Activated T-cell treated with anti-CD3 and anti-CD28 coated beads, Interleukin-2, amount 50 U/mL, for 1 hour (primary cell): ENCODE measurements at regions not wholly inside any gene's neighbourhood (a gene's known extent, or its start where the extent isn't known, plus 50 kb on each side); places are given as distances from the start of the nearest gene placed in this dataset.
"Not testable (repeated sequence)": the region's sequence is repeated elsewhere in the genome, so short reads cannot be mapped to it uniquely, and the experiment has no call there.

Source experiments
- DNase-seq: peaks from one replicate; pipeline ENCODE4 v3.0.0-alpha.2; 2020

DNA sequence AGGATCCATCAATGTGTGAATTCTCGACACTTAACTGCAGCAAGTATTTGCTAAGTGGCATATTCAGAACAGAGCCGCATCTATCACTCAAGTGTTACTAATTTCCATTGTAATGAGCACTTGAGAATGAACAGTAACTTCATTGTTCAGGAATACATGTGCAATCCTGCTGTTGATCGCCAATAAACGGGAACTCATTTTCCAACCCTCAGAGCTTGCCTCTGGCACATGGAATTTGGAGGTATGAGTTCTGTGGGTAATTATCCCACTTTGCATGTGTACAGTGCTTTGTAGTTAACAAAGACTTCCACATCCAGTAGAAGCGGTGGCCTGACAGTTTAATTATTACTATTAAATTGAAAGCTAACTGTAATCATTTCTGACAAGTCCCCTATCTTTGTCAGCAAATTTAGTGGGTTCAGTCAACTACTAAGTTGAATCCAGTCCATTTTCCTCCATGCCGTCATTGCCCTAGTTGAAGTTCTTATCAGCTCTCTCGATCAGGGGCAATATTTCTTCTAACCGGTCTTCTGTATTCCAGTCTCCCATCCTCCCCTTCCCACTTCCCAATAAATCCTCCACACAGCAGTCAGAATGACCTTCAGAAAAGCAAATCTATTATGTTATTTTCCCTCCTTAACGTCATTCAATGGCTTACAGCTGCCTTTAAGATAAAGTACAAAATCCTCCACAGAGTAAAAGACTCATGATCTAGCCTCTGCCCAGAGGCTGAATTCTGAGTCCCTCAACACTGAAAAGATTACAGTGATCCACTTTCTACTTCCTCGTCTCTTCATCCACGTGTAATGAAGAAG is 62.4 kb upstream of the GBA3 start:
- not testable (repeated sequence) for DNase-seq

DNA sequence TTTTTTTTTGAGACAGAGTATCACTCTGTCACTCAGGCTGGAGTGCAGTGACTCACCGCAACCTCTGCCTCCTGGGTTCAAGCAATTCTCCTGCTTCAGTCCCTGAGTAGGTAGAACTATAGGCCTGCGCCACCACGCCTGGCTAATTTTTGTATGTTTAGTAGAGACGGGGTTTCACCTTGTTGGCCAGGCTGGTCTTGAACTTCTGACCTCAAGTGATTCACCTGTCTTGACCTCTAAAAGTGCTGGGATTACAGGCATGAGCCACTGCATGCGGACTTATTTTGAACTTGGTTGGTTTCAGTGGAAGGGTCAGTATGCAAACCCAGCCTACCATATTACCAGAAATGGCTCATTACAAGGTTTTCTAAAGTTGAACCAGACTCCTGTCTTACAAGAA is 61.6 kb upstream of the GBA3 start:
- DNase-seq = not testable (repeated sequence)

DNA sequence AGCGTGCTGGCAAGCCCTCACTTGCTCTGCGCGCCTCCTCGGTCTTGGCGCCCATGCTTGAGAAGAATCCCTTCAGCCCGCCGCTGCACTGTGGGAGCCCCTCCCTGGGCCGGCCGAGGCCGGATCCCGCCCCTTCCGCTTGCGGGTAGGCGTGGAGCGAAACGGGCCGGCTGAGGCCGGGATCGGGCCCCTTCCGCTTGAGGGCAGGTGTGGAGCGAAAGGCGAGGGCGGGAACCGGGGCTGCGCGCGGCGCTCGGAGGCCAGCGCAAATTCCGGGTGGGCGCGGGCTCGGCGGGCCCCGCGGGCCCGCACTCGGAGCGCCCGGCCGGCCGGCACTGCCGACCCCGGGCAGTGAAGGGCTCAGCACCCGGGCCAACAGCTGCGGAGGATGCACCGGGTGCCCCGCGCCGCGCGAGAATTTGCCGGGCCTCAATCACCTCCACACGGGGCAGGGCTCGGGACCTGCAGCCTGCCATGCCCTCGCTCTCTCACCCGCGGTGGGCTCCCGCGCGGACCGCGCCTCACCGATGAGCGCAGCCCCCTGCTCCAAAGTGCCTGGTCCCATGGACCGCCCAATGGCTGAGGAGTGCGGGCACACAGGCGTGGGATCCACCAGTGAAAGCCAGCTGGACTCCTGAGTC is 58.1 kb upstream of the GBA3 start:
- no peak for DNase-seq

DNA sequence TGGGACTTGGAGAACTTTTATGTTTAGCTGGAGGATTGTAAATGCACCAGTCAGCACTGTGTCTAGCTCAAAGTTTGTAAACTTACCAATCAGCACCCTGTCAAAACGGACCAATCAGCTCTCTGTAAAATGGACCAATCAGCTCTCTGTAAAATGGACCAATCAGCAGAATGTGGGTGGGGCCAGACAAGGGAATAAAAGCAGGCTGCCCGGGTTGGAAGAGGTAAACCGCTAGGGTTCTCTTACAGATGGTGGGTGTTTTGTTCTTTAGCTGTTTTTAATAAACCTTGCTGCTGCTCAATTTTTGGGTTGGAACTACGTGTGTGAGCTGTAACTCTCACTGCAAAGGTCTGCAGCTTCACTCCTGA is 57.6 kb upstream of the GBA3 start:
- not testable (repeated sequence) for DNase-seq

DNA sequence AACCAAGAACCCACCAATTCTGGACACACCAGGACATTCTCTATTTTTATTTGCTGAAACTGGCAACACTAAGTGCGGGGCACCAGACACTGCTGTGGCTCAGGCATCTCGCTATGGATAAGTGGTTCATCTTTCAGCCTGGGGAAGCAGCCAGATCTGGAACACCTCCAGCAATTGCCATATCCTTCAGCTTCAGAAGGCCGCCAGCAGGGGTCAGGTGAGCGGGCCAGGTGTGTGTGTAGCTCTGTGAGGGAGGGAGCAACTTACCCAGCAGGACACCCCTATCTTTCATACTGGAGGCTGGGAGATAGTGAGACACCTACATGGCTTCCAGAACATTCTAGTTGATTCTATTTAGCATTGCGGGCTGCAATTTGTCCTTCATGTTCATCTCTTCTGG is 57.0 kb upstream of the GBA3 start:
- no peak for DNase-seq

DNA sequence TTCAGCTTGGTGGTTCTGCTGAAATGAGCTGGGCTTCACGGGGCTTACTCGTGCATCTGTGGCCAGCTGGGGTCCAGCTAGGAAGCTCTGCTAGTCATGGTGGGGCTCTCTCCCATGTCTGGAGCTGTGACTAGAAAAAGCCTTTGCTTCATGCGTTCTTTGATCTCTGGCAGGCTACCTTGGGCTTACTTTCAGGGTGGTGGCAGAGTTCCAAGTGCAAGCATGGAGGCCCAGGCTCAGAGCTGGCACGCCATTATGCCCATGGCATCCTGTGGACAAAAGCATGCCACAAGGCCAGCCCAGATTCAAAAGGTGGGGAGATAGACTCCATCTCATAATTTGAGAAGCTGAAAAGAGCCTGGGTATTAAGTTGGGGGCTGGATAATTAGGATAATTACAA is 55.4 kb upstream of the GBA3 start:
- no peak for DNase-seq
